Right atrium auricular region (tissue), 2 donors: ENCODE measurements at regions not wholly inside any gene's neighbourhood (a gene's known extent, or its start where the extent isn't known, plus 50 kb on each side); places are given as distances from the start of the nearest gene placed in this dataset.

Experiments
- DNase-seq: peaks from one replicate; pipeline ENCODE4 v3.0.0-alpha.2; 2019; ENCODE audit warnings: low spot score
- H3K27ac ChIP-seq, 2 donors: fragments of 200-600 bp; sonication (generic); 1 replicate in 1 of 2; 2 replicates in 1 of 2; pipeline ENCODE4 v1.5.1; 2016 to 2019
- H3K27me3 ChIP-seq, 2 donors: fragments of 200-600 bp; sonication (generic); one replicate each; pipeline versions ENCODE4 v1.5.1 to v1.6.0; 2017 to 2019
- H3K36me3 ChIP-seq: fragments of 200-600 bp; sonication (generic); one replicate; pipeline ENCODE4 v1.5.1; 2016
- H3K4me1 ChIP-seq, 2 donors: fragments of 200-600 bp; sonication (generic); one replicate each; pipeline versions ENCODE4 v1.5.1 to v1.6.0; 2017 to 2019
- H3K4me3 ChIP-seq, 2 donors: fragments of 200-600 bp; sonication (generic); 1 replicate in 1 of 2; 2 replicates in 1 of 2; pipeline ENCODE4 v1.5.1; 2017 to 2019; ENCODE audit warnings: mild to moderate bottlenecking in 1 of 2, moderate library complexity in 1 of 2
- H3K9me3 ChIP-seq, 2 donors: fragments of 200-600 bp; sonication (generic); one replicate each; pipeline ENCODE4 v1.5.1; 2019
- CTCF ChIP-seq, 2 donors: fragments of 200-600 bp; sonication (generic); IDR thresholded peaks; one replicate each; pipeline ENCODE4 v1.5.1; 2019; ENCODE audit warnings: antibody characterized with exemption in 2 of 2

GRCh38 chr5:118604106-118604505 lies 384.2 kb downstream of the DTWD2 start:
- no peak for TF ChIP-seq CTCF (IDR thresholded peaks at IDR 0.05)
- H3K4me1 ChIP-seq = no peaks in the 10 kb centered on the region
- H3K27me3 ChIP-seq = no peaks in the 10 kb centered on the region
- no peaks in the 10 kb centered on the region for H3K9me3 ChIP-seq
- H3K36me3 ChIP-seq = no peaks in the 10 kb centered on the region
- DNase-seq = no peak
- H3K4me3 ChIP-seq = no peak overlapping the region
- no peak overlapping the region for H3K27ac ChIP-seq

- Histone ChIP-seq H3K4me3 (no peak overlapping the region), H3K27ac (no peak overlapping the region), H3K36me3 (no peaks in the 10 kb centered on the region), H3K27me3 (no peaks in the 10 kb centered on the region), H3K9me3 (no peaks in the 10 kb centered on the region), H3K4me1 (no peaks in the 10 kb centered on the region)
- TF ChIP-seq CTCF (IDR thresholded peaks at IDR 0.05) = no peak
- DNase-seq = no peak
These were observed 385.1 kb downstream of the DTWD2 start for GRCh38 chr5:118603278-118603677.

GRCh38 chr5:118598311-118598710 lies 390.0 kb downstream of the DTWD2 start:
- Histone ChIP-seq H3K27ac (no peak overlapping the region), H3K4me1 (no peaks in the 10 kb centered on the region), H3K9me3 (no peaks in the 10 kb centered on the region), H3K4me3 (no peak overlapping the region), H3K27me3 (no peaks in the 10 kb centered on the region), H3K36me3 (no peaks in the 10 kb centered on the region)
- no peak for TF ChIP-seq CTCF (IDR thresholded peaks at IDR 0.05)
- DNase-seq = no peak

- no peaks in the 10 kb centered on the region for H3K9me3 ChIP-seq
- H3K27ac ChIP-seq = no peak overlapping the region
- H3K4me1 ChIP-seq = no peaks in the 10 kb centered on the region
- DNase-seq = no peak
- no peak for TF ChIP-seq CTCF (IDR thresholded peaks at IDR 0.05)
- H3K36me3 ChIP-seq = no peaks in the 10 kb centered on the region
- H3K4me3 ChIP-seq = no peak overlapping the region
- no peaks in the 10 kb centered on the region for H3K27me3 ChIP-seq
These were observed 390.8 kb downstream of the DTWD2 start for GRCh38 chr5:118597543-118597942.

- TF ChIP-seq CTCF (IDR thresholded peaks at IDR 0.05) = no peak
- H3K27me3 ChIP-seq = no peaks in the 10 kb centered on the region
- no peaks in the 10 kb centered on the region for H3K9me3 ChIP-seq
- no peaks in the 10 kb centered on the region for H3K36me3 ChIP-seq
- DNase-seq = no peak
- no peaks in the 10 kb centered on the region for H3K4me1 ChIP-seq
- no peak overlapping the region for H3K27ac ChIP-seq
- no peak overlapping the region for H3K4me3 ChIP-seq
These were observed 392.1 kb downstream of the DTWD2 start for GRCh38 chr5:118596255-118596654.

- TF ChIP-seq CTCF (IDR thresholded peaks at IDR 0.05) = no peak
- no peaks in the 10 kb centered on the region for H3K27me3 ChIP-seq
- H3K27ac ChIP-seq = no peak overlapping the region
- H3K36me3 ChIP-seq = no peaks in the 10 kb centered on the region
- no peaks in the 10 kb centered on the region for H3K9me3 ChIP-seq
- no peak for DNase-seq
- H3K4me3 ChIP-seq = no peak overlapping the region
- H3K4me1 ChIP-seq = no peaks in the 10 kb centered on the region
These were observed 395.4 kb downstream of the DTWD2 start for GRCh38 chr5:118593003-118593328.
